GM12864 (cell line): ENCODE measurements at regions not wholly inside any gene's neighbourhood (a gene's known extent, or its start where the extent isn't known, plus 50 kb on each side); places are given as distances from the start of the nearest gene placed in this dataset.

Experiments used
- DNase-seq: peaks from one replicate; pipeline ENCODE4 v3.0.0-alpha.2; 2011; ENCODE audit warnings: low read depth
- H3K4me3 ChIP-seq: 2 replicates; pipeline ENCODE4 v1.5.1; 2011; ENCODE audit warnings: mild to moderate bottlenecking, low read depth, low read length, control low read depth
- CTCF ChIP-seq: IDR thresholded peaks from 2 replicates; pipeline ENCODE4 v1.5.1; 2011; ENCODE audit warnings: low read depth, mild to moderate bottlenecking, moderate library complexity, low read length, control low read depth, inconsistent platforms; ENCODE audit errors: missing control alignments

DNA sequence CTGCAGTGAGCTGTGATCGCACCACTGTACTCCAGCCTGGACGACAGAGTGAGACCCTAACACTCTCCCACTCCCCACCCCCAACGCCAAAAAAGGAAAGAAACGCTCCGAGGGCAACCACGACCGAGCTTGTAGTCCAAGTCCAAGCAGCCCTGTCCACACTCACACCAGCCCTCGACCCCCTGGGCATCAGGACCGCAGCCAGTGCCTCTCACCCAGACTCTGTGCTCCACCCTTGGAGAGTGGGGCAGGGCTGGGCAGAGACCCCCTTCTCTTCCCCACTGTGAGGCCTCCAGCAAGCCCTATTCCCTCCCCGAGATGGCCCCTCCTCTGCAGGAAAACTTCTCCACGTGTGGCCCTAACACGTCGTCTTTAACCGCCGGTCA is 82.6 kb downstream of the FOXL3 start:
- no peak for DNase-seq
- no peak for TF ChIP-seq CTCF
- H3K4me3 ChIP-seq = no peak overlapping the region

GRCh38 chr7:372932-373791 is 83.2 kb downstream of the FOXL3 start:
- TF ChIP-seq CTCF = no peak
- H3K4me3 ChIP-seq = no peak overlapping the region
- no peak for DNase-seq

DNA sequence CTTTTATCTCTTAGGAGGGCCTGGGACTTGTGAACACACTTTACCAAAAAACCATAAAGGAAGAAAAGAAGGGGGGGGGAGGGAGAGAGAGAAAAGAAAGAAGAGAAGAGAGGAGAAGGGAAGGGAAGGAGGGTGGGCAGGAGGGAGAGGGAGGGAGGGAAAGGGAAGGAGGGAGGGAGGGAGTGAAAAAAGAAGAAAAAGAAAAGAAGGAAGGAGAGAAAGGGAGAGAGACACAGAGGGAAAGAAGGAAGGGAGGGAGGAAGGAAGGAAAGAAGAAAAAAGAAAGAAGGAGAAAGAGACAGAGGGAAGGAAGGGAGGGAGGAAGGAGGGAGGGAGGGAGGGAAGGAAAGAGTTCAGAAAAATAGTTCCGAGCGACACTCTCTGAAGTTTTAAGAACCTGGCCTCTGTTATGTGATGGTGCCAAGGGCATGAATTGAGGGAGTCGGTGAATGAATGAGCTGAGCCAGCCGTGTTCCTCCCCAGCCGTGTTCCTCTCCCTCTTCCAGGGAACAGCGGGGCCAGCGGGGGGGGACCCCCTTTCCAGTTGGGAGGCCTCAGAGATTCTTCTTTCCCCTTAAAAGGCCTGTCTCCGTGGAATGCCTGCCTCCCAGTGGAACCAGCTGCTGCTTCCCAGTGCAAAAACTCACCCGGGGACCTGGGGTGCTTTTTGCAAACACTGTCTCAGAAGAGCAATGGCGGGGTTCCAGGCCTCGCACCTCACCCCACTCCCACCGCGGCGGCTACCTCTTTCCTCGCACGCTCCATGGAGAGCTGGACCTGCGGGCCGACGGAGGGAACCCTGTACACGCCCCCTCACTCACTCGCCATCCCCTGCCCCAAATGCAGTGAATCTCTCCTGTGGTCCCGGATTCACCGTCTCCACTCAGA is 84.1 kb downstream of the FOXL3 start:
- TF ChIP-seq CTCF = no peak
- DNase-seq = no peak
- no peak overlapping the region for H3K4me3 ChIP-seq

DNA sequence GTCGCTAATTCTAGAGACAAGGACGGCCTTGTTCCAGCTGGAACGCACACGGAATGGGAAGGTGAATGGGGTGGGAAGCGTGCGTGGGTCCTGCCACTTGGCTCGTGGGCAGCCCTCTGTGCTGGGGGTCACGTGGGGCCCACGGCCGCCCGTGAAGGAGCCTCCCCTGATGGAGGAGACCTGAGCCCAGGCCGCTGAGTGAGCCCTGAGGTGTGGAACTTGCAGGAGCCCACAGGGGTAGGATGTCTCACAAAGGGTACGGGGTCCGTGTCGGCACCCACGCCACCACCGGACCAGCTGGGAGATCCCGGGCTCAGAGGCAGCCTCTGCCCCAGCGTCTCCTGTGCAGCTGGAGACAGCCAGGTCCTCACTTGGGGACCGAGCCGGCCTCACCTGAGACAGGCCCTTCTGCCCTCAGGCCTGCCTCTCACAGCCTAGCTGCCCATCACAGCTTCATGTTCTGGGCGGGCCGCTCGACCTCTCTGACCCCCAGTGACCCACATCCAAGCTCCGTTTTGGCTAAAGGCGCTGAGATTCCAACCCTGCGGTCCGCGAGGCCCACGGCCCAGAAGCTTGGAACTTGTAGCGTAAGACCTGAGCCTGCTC is 84.8 kb downstream of the FOXL3 start:
- no peak overlapping the region for H3K4me3 ChIP-seq
- no peak for DNase-seq
- TF ChIP-seq CTCF = no peak

DNA sequence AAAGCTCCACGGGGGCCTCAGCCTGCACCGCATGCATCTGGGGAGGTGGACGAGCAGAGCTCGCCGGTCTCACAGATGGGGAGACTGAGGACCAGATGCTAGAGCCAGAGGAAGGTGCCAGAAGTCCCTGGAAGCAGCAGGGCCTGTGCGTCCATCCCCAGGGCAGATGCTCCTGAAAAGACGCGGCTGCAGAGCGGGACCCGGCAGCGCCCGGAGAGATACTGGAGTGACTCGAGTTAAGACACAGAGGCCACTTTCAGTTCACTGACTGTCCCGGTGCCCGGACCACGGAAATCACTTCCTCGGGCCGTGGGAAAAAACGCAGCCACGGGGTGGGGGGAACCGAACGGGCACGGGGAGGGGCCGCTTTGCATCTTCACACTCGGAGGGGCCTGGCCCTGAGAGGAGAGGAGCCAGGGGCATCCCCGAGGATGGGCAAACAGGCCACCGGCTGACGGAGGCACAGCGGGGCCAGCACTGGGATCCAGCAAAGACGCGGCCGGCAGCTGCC is 85.4 kb downstream of the FOXL3 start:
- no peak for TF ChIP-seq CTCF
- no peak overlapping the region for H3K4me3 ChIP-seq
- no peak for DNase-seq

DNA sequence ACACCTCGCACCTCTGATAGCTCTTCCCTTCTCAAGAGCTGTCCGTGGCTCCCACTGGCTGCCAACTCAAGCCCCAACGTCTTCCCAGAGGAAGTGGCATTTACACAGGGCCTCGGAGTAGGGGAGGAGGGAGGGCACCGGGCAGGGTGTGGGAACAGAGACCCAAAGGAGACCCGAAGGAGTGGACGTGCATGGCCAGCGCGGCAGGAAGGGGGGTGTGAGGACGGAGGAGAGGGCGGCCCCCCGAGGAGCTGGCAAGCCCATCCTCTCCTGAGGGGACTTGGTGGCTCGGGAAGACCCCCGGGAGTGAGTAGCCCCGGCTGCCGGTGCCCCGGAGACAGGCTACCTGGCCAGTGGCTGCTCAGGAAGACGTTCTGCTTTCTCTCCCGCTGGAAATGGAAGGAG is 85.9 kb downstream of the FOXL3 start:
- no peak overlapping the region for H3K4me3 ChIP-seq
- no peak for TF ChIP-seq CTCF
- DNase-seq = no peak
